HFFc6 (cell line): ENCODE measurements at regions not wholly inside any gene's neighbourhood (a gene's known extent, or its start where the extent isn't known, plus 50 kb on each side); places are given as distances from the start of the nearest gene placed in this dataset.

Source experiments
- DNase-seq: peaks from one replicate; pipeline ENCODE4 v3.0.0-alpha.2; 2018
- H3K27ac Mint-ChIP-seq: 2 replicates; pipeline ENCODE4 v1.8.0; 2020; ENCODE audit warnings: mild to moderate bottlenecking, mixed read lengths
- H3K27me3 Mint-ChIP-seq: 2 replicates; pipeline ENCODE4 v1.8.0; 2021; ENCODE audit warnings: mild to moderate bottlenecking, moderate library complexity, mixed read lengths; ENCODE audit not compliant: insufficient read depth
- H3K36me3 Mint-ChIP-seq: 2 replicates; pipeline ENCODE4 v1.8.0; 2021; ENCODE audit warnings: low read depth, mixed read lengths
- H3K4me1 Mint-ChIP-seq: 2 replicates; pipeline ENCODE4 v1.8.0; 2020; ENCODE audit warnings: low read depth, mixed read lengths
- H3K4me3 Mint-ChIP-seq: 2 replicates; pipeline ENCODE4 v1.8.0; 2020; ENCODE audit warnings: mild to moderate bottlenecking, moderate library complexity, mixed read lengths
- H3K9me3 Mint-ChIP-seq: 2 replicates; pipeline ENCODE4 v1.8.0; 2020; ENCODE audit warnings: mild to moderate bottlenecking, mixed read lengths
- TF ChIP-seq, protein P1 (sequence below): fragments of 200-600 bp; sonication (generic); IDR thresholded peaks from 2 replicates; pipeline ENCODE4 v1.5.0; 2021; ENCODE audit warnings: antibody characterized with exemption, mild to moderate bottlenecking

DNA sequence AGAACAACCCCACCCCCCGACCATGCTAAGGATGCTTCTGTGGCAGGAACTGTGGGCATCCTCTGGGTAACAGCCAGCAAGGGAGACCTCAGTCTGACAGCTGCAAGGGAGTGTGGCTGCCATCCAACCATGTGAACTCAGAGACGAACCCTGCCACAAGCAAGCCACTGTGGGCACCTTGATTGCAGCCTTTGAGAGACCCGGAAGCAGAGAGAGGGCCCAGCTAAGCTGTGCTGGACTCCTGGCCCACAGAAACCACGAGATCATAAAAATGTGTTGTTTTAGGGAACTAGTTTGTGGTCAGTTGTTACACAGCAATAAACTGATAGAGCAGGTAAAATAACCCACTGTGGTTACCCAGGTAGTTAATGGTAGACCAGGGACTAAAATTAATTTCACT is 414.6 kb downstream of the CDH26 start:
- Mint-ChIP-seq H3K4me1 (no peaks in the 10 kb centered on the region), H3K27me3 (peaks cover 4% of the 10 kb centered on the region)

DNA sequence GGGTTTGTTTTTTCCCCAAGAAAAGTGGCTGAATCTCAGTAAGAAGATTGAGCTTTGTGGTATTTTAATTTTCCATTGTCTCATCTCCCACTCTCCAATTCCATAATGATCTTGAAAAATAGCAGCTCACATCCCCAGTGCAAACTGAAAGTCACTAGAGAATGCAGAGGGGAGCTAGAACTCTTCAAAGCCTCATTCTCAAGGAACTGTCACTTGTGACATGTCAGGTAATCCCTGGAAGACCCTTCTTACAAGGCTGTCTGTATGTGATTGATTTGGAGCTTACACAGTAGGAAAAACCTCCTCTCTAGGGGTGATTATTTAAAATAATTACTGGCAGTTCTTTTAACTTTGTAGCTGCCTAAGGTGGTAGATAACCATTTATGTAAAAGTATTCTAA is 420.4 kb downstream of the CDH26 start:
- DNase-seq, result no peak
- Mint-ChIP-seq H3K4me1 (peaks cover 6% of the 10 kb centered on the region), H3K27ac (no peak overlapping the region), H3K9me3 (peaks cover 7% of the 10 kb centered on the region; the same call in 1 of the 2 replicates), H3K4me3 (no peak overlapping the region), H3K36me3 (no peaks in the 10 kb centered on the region), H3K27me3 (peaks cover 4% of the 10 kb centered on the region)
- TF ChIP-seq, protein P1, sequence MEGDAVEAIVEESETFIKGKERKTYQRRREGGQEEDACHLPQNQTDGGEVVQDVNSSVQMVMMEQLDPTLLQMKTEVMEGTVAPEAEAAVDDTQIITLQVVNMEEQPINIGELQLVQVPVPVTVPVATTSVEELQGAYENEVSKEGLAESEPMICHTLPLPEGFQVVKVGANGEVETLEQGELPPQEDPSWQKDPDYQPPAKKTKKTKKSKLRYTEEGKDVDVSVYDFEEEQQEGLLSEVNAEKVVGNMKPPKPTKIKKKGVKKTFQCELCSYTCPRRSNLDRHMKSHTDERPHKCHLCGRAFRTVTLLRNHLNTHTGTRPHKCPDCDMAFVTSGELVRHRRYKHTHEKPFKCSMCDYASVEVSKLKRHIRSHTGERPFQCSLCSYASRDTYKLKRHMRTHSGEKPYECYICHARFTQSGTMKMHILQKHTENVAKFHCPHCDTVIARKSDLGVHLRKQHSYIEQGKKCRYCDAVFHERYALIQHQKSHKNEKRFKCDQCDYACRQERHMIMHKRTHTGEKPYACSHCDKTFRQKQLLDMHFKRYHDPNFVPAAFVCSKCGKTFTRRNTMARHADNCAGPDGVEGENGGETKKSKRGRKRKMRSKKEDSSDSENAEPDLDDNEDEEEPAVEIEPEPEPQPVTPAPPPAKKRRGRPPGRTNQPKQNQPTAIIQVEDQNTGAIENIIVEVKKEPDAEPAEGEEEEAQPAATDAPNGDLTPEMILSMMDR, result no peak

More for the DNA sequence above, 414.6 kb downstream of the CDH26 start:
- TF ChIP-seq, protein P1, result no peak
- peaks cover 15% of the 10 kb centered on the region; the same call in 1 of the 2 replicates for H3K9me3 Mint-ChIP-seq
- H3K36me3 Mint-ChIP-seq, result no peaks in the 10 kb centered on the region
- no peak overlapping the region for H3K4me3 Mint-ChIP-seq
- H3K27ac Mint-ChIP-seq, result no peak overlapping the region
- DNase-seq, result no peak

DNA sequence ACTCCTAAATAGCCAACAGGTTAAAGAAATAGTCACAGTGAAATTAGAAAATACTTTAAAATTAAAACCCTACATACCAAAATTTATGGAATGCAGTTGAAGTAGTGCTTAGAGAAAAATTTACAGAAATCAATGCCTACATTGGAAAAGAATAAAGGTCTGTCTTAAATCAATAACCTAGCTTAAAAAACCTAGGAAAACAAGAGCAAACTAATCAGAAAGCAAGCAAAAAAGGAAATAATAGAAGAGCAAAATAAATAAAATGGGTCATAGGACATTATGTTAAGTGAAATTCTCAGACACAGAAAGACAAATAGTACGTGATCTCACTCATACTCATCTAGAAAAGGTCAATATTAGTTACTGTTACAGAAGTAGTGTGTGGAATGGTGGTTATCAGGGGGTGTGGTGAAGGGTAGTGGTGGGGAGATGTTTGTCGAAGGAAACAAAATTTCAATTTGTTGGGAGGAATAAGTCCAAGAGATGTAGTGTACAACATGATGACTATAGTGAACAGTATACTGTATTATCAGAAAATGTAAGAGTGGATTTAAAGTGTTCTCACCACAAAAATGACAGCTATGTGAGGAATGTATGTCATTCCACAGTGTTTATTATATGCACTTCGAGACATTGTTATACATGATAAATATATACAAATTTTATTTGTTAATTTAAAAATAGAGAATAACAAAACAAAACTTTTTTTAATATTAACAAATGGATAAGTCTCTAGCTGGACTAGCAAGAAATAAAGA is 423.6 kb downstream of the CDH26 start:
- no peak for DNase-seq
- no peaks in the 10 kb centered on the region for H3K36me3 Mint-ChIP-seq
- H3K27ac Mint-ChIP-seq, result no peak overlapping the region
- peaks cover 6% of the 10 kb centered on the region for H3K4me1 Mint-ChIP-seq
- peaks cover 6% of the 10 kb centered on the region; the same call in 1 of the 2 replicates for H3K9me3 Mint-ChIP-seq
- H3K4me3 Mint-ChIP-seq, result no peak overlapping the region
- no peaks in the 10 kb centered on the region; the same call in 1 of the 2 replicates for H3K27me3 Mint-ChIP-seq
- TF ChIP-seq, protein P1, result no peak

DNA sequence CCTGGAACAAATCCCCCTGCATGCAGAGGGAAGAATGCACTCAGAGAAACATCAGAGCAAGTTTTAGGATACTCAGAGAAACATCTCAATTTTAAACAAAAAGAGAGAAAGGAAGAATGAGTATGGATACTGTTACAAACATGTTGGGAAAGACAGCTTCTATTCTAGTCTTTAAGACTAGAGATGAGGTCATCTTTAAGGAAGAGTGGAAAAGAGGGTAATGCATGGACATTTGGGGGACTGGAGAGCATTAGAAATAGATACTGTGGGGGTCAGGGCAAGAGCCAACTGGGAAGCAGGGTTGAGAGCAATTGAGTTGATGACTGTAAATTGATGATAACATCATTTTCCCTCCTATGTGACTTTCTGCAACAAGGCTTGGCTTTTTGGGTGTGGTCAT is 431.2 kb downstream of the CDH26 start:
- H3K36me3 Mint-ChIP-seq, result no peaks in the 10 kb centered on the region
- no peaks in the 10 kb centered on the region; the same call in 1 of the 2 replicates for H3K27me3 Mint-ChIP-seq
- peaks cover 11% of the 10 kb centered on the region; the same call in 1 of the 2 replicates for H3K9me3 Mint-ChIP-seq
- H3K4me1 Mint-ChIP-seq, result no peaks in the 10 kb centered on the region
- H3K4me3 Mint-ChIP-seq, result no peak overlapping the region
- no peak overlapping the region for H3K27ac Mint-ChIP-seq
- DNase-seq, result no peak
- TF ChIP-seq, protein P1, result no peak

DNA sequence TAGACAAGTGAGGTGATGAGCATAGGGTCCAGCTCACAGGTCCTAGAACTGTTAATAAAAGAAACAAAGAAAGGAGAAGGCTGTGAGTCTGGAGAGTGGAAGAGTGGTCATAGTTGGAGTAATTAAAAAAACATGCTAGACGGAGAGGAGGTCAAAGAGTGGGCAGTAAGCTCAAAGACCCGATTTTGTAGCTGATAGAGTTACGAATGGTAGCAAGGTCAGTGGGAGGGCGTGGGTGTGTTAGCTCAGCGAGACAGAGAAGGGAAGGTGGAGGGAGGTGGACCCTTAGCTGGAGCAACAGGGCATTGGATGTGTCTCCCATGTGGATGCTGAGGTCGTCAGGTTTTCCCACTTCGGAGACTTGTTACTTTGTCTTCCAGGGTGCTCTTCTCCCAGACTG is 431.7 kb downstream of the CDH26 start:
- Mint-ChIP-seq H3K9me3 (peaks cover 14% of the 10 kb centered on the region; the same call in 1 of the 2 replicates), H3K27me3 (no peaks in the 10 kb centered on the region; the same call in 1 of the 2 replicates), H3K36me3 (no peaks in the 10 kb centered on the region), H3K4me1 (no peaks in the 10 kb centered on the region), H3K4me3 (no peak overlapping the region), H3K27ac (no peak overlapping the region)
- TF ChIP-seq, protein P1, result no peak
- DNase-seq, result no peak
